WERI-Rb-1 (cell line): ENCODE measurements at regions not wholly inside any gene's neighbourhood (a gene's known extent, or its start where the extent isn't known, plus 50 kb on each side); places are given as distances from the start of the nearest gene placed in this dataset.
A peak's percentile ranks its signal among the peaks of the same experiment; 100 is the strongest.

ENCODE experiments used
- DNase-seq: peaks from one replicate; pipeline ENCODE4 v3.0.0-alpha.2; 2020
- H3K27ac ChIP-seq: fragments of 250-450 bp; sonication (Bioruptor Pico); 2 replicates; pipeline ENCODE4 v1.5.1; 2020; ENCODE audit warnings: mild to moderate bottlenecking, moderate library complexity
- H3K27me3 ChIP-seq: fragments of 250-450 bp; sonication (Bioruptor Pico); 2 replicates; pipeline ENCODE4 v1.5.1; 2021; ENCODE audit warnings: mild to moderate bottlenecking, low read depth, moderate library complexity; ENCODE audit not compliant: insufficient read depth, severe bottlenecking
- H3K36me3 ChIP-seq: fragments of 250-450 bp; sonication (Bioruptor Pico); 2 replicates; pipeline ENCODE4 v1.5.1; 2020; ENCODE audit warnings: mild to moderate bottlenecking, moderate library complexity
- H3K4me3 ChIP-seq: 2 replicates; pipeline ENCODE4 v1.5.1; 2011; ENCODE audit warnings: low read depth, mild to moderate bottlenecking, control low read depth, low read length
- H3K9me3 ChIP-seq: fragments of 250-450 bp; sonication (Bioruptor Pico); 2 replicates; pipeline ENCODE4 v1.5.1; 2021; ENCODE audit warnings: mild to moderate bottlenecking, moderate library complexity; ENCODE audit not compliant: severe bottlenecking
- TF ChIP-seq, protein P1 (sequence below): IDR thresholded peaks from 2 replicates; pipeline ENCODE4 v1.5.1; 2011; ENCODE audit warnings: low read depth, mild to moderate bottlenecking, control low read depth, inconsistent platforms, low read length

DNA sequence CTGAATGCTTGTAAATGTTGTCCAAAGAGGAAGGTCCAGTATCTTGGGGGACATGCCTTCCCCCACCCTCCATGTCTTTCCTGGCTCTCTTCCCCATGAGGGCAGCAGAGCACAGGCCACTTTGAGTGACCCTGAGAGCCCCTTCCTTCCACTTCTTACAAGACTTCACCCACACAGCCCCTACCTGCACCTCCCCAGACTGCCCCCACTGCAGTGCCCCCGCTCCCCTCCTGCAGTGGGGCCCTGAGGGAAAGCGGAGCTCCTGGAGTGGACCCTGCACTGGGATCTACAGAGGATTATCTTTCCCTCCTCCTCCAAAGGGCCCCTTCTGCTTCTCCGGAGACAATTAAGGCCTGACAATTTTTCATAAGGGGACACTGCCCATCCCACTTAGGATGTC lies 326.8 kb downstream of the TCERG1L start:
- TF ChIP-seq, protein P1, sequence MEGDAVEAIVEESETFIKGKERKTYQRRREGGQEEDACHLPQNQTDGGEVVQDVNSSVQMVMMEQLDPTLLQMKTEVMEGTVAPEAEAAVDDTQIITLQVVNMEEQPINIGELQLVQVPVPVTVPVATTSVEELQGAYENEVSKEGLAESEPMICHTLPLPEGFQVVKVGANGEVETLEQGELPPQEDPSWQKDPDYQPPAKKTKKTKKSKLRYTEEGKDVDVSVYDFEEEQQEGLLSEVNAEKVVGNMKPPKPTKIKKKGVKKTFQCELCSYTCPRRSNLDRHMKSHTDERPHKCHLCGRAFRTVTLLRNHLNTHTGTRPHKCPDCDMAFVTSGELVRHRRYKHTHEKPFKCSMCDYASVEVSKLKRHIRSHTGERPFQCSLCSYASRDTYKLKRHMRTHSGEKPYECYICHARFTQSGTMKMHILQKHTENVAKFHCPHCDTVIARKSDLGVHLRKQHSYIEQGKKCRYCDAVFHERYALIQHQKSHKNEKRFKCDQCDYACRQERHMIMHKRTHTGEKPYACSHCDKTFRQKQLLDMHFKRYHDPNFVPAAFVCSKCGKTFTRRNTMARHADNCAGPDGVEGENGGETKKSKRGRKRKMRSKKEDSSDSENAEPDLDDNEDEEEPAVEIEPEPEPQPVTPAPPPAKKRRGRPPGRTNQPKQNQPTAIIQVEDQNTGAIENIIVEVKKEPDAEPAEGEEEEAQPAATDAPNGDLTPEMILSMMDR, result 0 out of 2 replicates have a peak, but pooled peaks have one; percentile 9
- Histone ChIP-seq H3K4me3 (no peak overlapping the region), H3K36me3 (no peaks in the 10 kb centered on the region), H3K27me3 (no peaks in the 10 kb centered on the region), H3K27ac (no peak overlapping the region), H3K9me3 (no peaks in the 10 kb centered on the region)
- DNase-seq, result no peak

DNA sequence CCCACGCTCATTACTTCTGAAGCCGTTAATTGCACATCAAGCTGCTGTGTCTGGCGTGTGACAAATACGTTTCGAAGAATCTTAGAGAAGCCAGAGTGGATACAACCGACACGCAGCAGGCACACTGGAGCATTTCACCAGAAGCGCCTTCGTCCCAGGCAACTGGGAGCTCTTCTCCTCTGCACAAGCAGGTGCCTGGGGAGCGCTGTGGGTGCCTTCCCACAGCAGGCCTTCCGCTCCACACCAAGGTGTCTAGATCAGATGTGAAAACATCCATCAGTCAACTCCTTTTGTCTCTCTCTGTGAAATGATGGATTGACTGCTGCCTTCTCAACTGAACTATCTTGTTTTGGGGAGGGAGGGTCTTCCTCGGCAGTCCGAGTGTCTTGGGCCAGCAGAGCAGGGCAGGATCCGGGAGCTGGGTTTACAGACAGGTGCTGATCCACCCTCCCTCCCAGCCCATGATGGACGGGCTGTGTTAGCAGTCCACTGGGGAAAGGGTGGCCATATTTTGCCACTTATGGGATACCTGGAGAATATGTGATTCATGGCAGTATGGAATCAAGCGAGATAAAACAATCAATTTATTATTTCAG lies 326.3 kb downstream of the TCERG1L start:
- H3K36me3 ChIP-seq, result no peaks in the 10 kb centered on the region
- H3K27ac ChIP-seq, result no peak overlapping the region
- no peaks in the 10 kb centered on the region for H3K27me3 ChIP-seq
- TF ChIP-seq, protein P1, result no peak
- no peak overlapping the region for H3K4me3 ChIP-seq
- no peak for DNase-seq
- no peaks in the 10 kb centered on the region for H3K9me3 ChIP-seq

DNA sequence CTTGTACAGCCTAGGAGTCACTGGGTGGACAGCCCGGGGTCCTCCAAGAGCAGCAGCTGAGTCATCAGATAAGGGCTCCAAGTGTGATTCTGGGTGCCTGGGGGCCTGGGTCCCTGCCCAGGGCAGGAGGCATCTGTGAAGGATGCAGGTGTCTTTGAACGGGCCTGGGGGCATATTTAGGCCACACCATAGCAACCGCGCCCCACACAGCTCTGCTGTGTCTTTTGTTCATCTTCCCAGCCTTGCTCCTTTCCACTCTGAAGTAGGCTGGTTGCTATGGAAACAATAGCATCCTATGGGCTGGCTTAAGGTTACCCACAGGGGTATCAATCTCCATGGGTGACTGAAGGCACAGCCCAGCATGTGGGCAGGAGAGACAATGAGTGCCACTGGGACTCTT lies 324.7 kb downstream of the TCERG1L start:
- H3K4me3 ChIP-seq, result no peak overlapping the region
- H3K36me3 ChIP-seq, result no peaks in the 10 kb centered on the region
- TF ChIP-seq, protein P1, result no peak
- H3K27ac ChIP-seq, result no peak overlapping the region
- H3K27me3 ChIP-seq, result no peaks in the 10 kb centered on the region
- no peak for DNase-seq
- no peaks in the 10 kb centered on the region for H3K9me3 ChIP-seq

DNA sequence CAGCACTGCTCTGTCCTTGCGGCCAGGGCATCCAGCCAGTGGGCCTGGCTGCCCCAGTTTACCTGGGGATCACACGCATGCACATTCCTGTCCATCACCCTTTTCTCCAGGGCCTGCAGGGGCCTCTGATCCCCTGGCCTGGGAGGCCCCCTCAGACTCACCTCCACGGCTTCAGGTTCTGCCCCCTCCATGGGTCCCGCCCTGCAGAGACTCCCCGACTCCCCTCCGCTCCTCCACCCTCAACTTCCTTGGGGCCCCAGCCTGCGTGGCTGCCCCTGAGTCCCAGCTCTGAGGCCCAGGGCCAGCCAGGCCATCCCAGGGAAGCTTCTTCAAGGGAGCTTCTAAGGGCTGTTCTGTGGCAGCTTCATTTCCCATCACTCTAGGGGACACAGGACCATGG lies 324.1 kb downstream of the TCERG1L start:
- H3K36me3 ChIP-seq, result no peaks in the 10 kb centered on the region
- TF ChIP-seq, protein P1, result no peak
- no peaks in the 10 kb centered on the region for H3K27me3 ChIP-seq
- H3K4me3 ChIP-seq, result no peak overlapping the region
- no peak overlapping the region for H3K27ac ChIP-seq
- H3K9me3 ChIP-seq, result no peaks in the 10 kb centered on the region
- no peak for DNase-seq

DNA sequence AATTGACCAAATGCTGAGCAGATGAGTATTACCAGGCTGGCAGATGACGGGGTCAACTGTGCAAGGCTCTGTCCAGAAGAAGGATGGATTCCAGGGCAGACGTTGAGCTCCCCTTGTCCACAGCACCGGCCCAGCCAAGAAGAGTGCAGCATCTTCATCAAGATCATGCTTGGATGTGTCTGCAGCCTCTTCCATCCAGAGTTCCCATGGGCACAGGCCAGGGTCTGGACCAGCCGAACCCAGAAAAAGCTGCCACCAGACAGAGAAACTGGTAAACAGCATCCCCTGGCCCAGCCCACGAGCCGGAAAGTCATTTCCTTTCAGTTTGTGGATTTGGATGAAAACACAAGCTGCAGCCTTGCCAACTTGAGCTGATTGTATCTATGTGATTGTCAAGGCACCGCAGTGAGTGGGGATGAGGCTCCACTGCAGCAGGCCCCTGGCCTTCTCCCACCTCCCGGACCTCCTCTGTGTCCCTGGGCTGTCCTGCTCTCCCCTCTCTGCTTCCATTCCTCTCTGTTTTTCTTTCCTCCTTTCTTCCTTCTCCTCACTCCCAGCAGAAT lies 321.8 kb downstream of the TCERG1L start:
- no peak for DNase-seq
- no peaks in the 10 kb centered on the region for H3K9me3 ChIP-seq
- no peaks in the 10 kb centered on the region for H3K27me3 ChIP-seq
- no peaks in the 10 kb centered on the region for H3K36me3 ChIP-seq
- no peak overlapping the region for H3K4me3 ChIP-seq
- TF ChIP-seq, protein P1, result no peak
- H3K27ac ChIP-seq, result no peak overlapping the region

DNA sequence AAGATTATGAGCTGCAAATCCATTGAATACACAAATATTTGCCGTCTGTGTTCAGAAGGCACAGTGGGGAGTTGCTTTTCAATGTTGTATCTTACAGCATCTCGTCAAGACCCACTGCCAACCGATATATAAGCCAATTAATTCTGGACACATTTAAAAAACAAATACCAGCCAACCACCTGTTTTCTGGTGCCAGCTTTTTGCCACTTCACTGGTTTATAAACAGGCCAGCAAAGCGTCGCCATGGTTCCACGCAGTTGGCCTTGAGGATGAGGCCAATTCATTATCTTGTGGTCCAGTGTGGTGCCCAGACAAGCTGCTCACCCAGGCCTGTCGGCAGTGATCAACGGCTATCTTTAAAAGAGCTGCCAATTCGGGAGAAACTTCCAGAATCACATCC lies 321.0 kb downstream of the TCERG1L start:
- Histone ChIP-seq H3K9me3 (no peaks in the 10 kb centered on the region), H3K4me3 (no peak overlapping the region), H3K27ac (no peak overlapping the region), H3K36me3 (no peaks in the 10 kb centered on the region), H3K27me3 (no peaks in the 10 kb centered on the region)
- TF ChIP-seq, protein P1, result no peak
- DNase-seq, result no peak
